ENCODE measurements at regions not wholly inside any gene's neighbourhood (a gene's known extent, or its start where the extent isn't known, plus 50 kb on each side); places are given as distances from the start of the nearest gene placed in this dataset.

GRCh38 chr3:157741607-157742006, 238.4 kb upstream of the VEPH1 start:
- TF ChIP-seq CTCF (IDR thresholded peaks at IDR 0.05; ENCODE audit: borderline replicate concordance, extremely low read depth, low read length, poor library complexity, severe bottlenecking): no peak
- no peak for TF ChIP-seq EZH2 (IDR thresholded peaks at IDR 0.05; ENCODE audit: borderline replicate concordance, low read depth, low read length, severe bottlenecking)
